ENCODE measurements at regions not wholly inside any gene's neighbourhood (a gene's known extent, or its start where the extent isn't known, plus 50 kb on each side); places are given as distances from the start of the nearest gene placed in this dataset.
"Not testable (repeated sequence)": the region's sequence is repeated elsewhere in the genome, so short reads cannot be mapped to it uniquely, and the experiment has no call there.

- no peak for DNase-seq (ENCODE audit: low read depth)
- no peak overlapping the region for H3K4me3 ChIP-seq (ENCODE audit: low read depth, low read length)
- TF ChIP-seq, protein P1, sequence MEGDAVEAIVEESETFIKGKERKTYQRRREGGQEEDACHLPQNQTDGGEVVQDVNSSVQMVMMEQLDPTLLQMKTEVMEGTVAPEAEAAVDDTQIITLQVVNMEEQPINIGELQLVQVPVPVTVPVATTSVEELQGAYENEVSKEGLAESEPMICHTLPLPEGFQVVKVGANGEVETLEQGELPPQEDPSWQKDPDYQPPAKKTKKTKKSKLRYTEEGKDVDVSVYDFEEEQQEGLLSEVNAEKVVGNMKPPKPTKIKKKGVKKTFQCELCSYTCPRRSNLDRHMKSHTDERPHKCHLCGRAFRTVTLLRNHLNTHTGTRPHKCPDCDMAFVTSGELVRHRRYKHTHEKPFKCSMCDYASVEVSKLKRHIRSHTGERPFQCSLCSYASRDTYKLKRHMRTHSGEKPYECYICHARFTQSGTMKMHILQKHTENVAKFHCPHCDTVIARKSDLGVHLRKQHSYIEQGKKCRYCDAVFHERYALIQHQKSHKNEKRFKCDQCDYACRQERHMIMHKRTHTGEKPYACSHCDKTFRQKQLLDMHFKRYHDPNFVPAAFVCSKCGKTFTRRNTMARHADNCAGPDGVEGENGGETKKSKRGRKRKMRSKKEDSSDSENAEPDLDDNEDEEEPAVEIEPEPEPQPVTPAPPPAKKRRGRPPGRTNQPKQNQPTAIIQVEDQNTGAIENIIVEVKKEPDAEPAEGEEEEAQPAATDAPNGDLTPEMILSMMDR (IDR thresholded peaks at IDR 0.05; ENCODE audit: insufficient read depth, low read depth, low read length, missing control alignments), result no peak
These were observed 841.6 kb upstream of the AADAT start for GRCh38 chr4:170931321-170931720.

DNA sequence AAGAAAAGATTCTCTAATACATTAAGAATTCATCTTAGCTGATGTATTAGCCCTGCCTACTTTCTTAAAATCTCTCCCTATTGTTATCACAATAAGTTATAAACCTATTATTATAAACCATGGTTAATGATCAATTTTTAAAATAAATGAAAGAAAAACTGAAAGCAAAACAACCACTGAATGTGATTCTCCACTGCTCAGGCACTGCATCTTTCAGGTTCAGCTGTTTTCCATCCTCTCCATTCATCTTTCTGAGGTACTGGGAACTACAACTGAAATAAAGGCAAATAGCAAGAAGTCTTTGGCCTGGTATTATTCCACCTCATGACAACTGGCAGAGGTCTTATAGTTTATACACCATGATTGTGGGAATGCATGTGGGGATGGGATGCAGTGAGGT, 798.9 kb upstream of the AADAT start:
- H3K4me3 ChIP-seq (ENCODE audit: low read depth, low read length), result no peak overlapping the region
- TF ChIP-seq, protein P1 (IDR thresholded peaks at IDR 0.05; ENCODE audit: insufficient read depth, low read depth, low read length, missing control alignments), result no peak
- DNase-seq (ENCODE audit: low read depth), result no peak

DNA sequence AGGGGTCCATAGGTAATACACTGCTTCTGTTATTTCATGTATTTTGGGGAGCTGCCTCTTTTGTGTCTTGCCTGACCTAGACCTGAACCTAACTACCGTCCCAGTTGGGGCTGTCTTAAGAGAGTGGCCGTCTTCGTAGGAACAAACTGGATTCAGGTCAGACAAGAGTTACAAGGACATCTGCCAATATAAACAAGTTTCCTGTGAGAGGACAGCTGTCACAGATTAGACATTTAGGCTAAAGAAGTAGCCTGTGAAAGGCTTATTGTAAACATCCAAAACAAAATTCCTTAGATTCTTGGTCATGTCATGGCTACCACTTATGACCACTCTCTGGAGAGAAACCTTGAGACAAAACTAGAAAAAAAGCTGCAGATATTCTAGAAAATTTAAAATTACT, 797.6 kb upstream of the AADAT start:
- no peak for DNase-seq (ENCODE audit: low read depth)
- TF ChIP-seq, protein P1 (IDR thresholded peaks at IDR 0.05; ENCODE audit: insufficient read depth, low read depth, low read length, missing control alignments), result no peak
- H3K4me3 ChIP-seq (ENCODE audit: low read depth, low read length), result no peak overlapping the region

GRCh38 chr4:170884969-170885570, 795.3 kb upstream of the AADAT start:
- no peak for DNase-seq (ENCODE audit: low read depth)

DNA sequence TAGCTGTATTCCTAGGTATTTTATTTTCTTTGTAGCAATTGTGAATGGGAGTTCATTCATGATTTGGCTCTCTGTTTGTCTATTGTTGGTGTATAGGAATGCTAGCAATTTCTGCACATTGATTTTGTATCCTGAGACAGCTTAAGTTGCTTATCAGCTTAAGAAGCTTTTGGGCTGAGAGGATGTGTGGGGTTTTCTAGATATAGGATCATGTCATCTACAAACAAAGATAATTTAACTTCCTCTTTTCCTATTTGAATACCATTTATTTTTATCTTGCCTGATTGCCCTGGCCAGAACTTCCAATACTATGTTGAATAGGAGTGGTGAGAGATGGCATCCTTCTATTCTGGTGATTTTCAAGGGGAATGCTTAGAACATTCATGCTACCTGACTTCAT, 791.9 kb upstream of the AADAT start:
- not testable (repeated sequence) for H3K4me3 ChIP-seq (ENCODE audit: low read depth, low read length); DNase-seq (ENCODE audit: low read depth)

More at GRCh38 chr4:170884969-170885570, 795.3 kb upstream of the AADAT start:
- H3K4me3 ChIP-seq (ENCODE audit: low read depth, low read length), result no peak overlapping the region
- TF ChIP-seq, protein P1 (IDR thresholded peaks at IDR 0.05; ENCODE audit: insufficient read depth, low read depth, low read length, missing control alignments), result no peak

- peak; percentile 26 for DNase-seq (ENCODE audit: low read depth)
- TF ChIP-seq, protein P1 (IDR thresholded peaks at IDR 0.05; ENCODE audit: insufficient read depth, low read depth, low read length, missing control alignments), result peak; percentile 21
- H3K4me3 ChIP-seq (ENCODE audit: low read depth, low read length), result no peak overlapping the region
These were observed 786.1 kb upstream of the AADAT start for GRCh38 chr4:170875868-170876267.

- TF ChIP-seq, protein P1 (IDR thresholded peaks at IDR 0.05; ENCODE audit: insufficient read depth, low read depth, low read length, missing control alignments), result no peak
- no peak overlapping the region for H3K4me3 ChIP-seq (ENCODE audit: low read depth, low read length)
- DNase-seq (ENCODE audit: low read depth), result no peak
These were observed 783.0 kb upstream of the AADAT start for GRCh38 chr4:170872794-170873193.
